AG10803 (cell line): ENCODE measurements at regions not wholly inside any gene's neighbourhood (a gene's known extent, or its start where the extent isn't known, plus 50 kb on each side); places are given as distances from the start of the nearest gene placed in this dataset.
"Not testable (repeated sequence)": the region's sequence is repeated elsewhere in the genome, so short reads cannot be mapped to it uniquely, and the experiment has no call there.

Experiments
- DNase-seq: peaks from one replicate; pipeline ENCODE4 v3.0.0; 2010; ENCODE audit warnings: low read depth
- H3K4me3 ChIP-seq: 2 replicates; pipeline ENCODE4 v1.5.1; 2011; ENCODE audit warnings: mild to moderate bottlenecking, low read length, control low read depth
- CTCF ChIP-seq: conservative IDR thresholded peaks from 2 replicates; pipeline ENCODE4 v1.5.1; 2011; ENCODE audit warnings: mild to moderate bottlenecking, low read length, control low read depth, inconsistent platforms

DNA sequence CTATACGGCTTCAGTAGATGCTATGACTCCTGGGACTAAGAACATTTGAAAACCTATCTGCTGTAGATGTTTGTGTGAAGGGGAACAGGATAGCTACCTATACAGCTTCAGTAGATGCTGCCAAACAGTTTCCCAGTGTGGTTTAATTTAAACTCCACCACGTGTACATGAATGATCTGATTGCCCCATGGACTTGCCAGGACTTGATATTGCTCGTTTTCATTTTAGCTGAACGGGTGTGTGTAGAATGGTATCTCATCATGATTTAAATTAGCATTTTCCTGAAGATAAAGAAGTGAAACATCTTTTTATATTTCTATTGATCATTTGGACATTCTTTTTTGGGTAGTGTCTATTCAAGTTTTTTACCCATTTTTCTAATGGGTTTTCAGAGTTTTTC lies 77.8 kb upstream of the PIP4K2A start:
- no peak for DNase-seq
- no peak for TF ChIP-seq CTCF
- H3K4me3 ChIP-seq: no peak overlapping the region

DNA sequence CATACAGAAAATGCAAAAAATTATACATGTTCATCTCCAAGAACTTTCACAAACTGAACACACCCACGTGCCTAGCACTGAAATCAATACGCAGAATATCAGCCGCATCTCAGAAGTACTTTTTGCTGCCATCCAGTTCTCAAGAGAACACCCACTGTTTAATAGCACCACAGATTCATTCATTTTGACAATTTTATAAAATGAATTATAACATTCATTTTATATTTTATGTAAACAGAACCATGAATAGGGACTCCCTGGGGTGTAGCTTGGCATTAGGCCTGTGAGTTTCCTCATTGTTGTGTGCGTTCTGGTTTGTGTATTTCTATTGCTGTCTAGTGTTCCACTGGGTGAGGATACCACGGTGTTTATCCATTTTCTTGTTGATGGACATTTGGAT lies 77.3 kb upstream of the PIP4K2A start:
- no peak for DNase-seq
- no peak overlapping the region for H3K4me3 ChIP-seq
- TF ChIP-seq CTCF: no peak

DNA sequence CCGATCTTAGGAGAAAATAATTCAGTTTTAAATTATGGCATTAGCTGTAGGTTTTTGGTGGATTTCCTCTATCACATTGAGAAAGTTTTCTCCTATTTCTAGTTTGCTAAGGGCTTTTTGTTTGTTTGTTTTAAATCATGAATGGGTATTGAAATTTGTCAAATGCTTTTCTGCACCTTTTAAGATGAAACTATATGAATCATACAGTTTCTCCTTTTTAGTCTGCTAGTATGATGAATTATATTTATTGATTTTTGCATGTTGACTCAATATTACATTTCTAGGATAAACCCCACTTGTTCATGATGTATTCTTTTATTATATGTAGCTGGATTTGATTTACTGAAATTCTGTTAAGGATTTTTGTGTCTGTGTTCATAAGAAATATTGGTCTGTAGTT lies 70.3 kb upstream of the PIP4K2A start:
- H3K4me3 ChIP-seq: no peak overlapping the region

DNA sequence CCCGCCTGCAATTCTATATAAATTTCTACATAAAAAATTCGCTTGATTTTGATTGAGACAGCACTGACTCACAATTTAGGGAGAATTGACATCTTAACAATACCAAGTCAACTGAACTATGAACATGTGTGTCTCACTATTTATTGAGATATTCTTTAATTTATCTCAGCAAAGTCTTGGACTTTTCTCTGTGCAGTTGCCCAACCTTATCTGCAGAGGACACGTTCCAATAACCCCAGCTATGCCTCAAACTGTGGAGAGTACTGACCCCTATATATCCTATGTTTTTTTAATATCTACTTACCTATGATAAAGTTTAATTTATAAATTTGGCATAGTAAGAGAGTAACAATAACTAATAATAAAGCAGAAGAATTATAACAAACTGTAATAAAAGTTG lies 69.4 kb upstream of the PIP4K2A start:
- no peak overlapping the region for H3K4me3 ChIP-seq
- no peak for DNase-seq
- no peak for TF ChIP-seq CTCF

More for the DNA sequence above, 70.3 kb upstream of the PIP4K2A start:
- DNase-seq: no peak
- TF ChIP-seq CTCF: no peak

DNA sequence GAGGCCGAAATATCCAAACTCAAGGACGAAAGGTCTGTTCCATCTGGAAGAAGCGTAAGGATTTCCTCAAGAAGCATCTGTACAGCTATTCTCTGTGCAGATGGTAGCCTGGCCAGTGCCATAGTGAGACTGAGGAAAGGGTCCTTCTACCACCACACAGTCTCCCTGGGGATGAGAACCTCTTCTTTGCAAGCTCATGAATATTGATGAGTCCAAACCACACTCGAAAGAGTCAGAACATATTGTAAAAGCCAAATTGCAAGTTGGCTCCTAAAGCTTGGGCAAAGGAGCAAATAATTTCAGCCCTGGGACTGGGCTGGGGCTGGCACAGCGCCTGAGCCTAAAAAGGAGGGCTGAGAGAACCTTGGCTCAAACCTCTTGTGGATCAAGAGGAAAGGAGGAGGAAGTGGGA lies 66.1 kb upstream of the PIP4K2A start:
- DNase-seq: no peak
- TF ChIP-seq CTCF: no peak
- H3K4me3 ChIP-seq: no peak overlapping the region

GRCh38 chr10:22779331-22780019 lies 65.1 kb upstream of the PIP4K2A start:
- no peak for DNase-seq

GRCh38 chr10:22774102-22774501 lies 59.7 kb upstream of the PIP4K2A start:
- no peak overlapping the region for H3K4me3 ChIP-seq
- no peak for DNase-seq
- no peak for TF ChIP-seq CTCF

More at GRCh38 chr10:22779331-22780019, 65.1 kb upstream of the PIP4K2A start:
- H3K4me3 ChIP-seq: no peak overlapping the region
- TF ChIP-seq CTCF: no peak

GRCh38 chr10:22771631-22772030 lies 57.3 kb upstream of the PIP4K2A start:
- not testable (repeated sequence) for H3K4me3 ChIP-seq, DNase-seq
